NCI-H748 (cell line): ENCODE measurements at regions not wholly inside any gene's neighbourhood (a gene's known extent, or its start where the extent isn't known, plus 50 kb on each side); places are given as distances from the start of the nearest gene placed in this dataset.

Experiments
- DNase-seq: peaks from one replicate; lab custom pipeline; 2025; ENCODE audit not compliant: unreplicated experiment; lab: John Stamatoyannopoulos, UW

DNA sequence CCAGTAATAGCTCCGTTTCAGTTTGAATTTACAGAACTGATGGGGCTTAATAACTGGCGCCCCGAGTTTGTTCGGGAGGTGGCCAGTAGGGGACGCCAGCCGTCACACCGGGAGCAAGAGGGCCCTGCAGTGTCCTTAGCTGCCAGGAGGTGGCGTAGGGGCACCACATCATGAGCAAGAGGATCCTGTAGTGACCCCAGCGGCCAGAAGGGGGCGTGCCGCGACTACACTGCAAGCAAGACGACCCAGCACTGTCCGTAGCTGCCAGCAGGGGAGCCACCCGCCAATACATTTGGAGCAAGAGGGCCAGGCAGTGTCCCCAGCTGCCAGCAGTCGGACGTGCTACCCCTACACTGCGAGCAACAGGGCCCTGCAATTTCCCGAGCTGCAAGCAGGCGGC, 663.7 kb upstream of the B3GAT1 start:
- no peak for DNase-seq

DNA sequence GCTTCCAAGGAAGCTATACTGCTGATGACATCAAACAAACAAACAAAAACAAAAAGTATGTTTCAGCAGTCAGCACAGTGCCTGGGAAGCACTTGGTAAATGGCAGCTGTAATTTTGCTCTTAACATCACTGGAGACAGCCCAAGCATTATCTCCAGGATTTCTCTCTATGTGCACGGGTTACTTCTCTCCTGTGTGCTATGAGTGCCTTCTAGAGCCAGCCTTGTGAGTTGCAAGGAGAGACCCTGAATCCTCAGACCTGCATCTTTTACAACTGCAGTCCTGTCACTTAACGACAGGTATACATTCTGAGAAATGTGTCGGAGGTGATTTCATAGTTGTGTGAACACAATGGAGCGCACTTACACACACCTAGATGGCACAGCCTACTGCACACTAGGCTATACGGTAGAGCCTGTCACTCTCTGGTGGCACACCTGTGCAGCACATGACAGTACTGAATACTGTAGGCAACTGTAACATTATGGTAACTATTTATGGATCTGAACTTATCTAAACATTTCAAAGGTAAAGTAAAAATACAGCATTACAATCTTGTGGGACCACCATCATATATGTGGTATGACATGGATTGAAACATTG, 662.5 kb upstream of the B3GAT1 start:
- DNase-seq: peak; percentile 38

DNA sequence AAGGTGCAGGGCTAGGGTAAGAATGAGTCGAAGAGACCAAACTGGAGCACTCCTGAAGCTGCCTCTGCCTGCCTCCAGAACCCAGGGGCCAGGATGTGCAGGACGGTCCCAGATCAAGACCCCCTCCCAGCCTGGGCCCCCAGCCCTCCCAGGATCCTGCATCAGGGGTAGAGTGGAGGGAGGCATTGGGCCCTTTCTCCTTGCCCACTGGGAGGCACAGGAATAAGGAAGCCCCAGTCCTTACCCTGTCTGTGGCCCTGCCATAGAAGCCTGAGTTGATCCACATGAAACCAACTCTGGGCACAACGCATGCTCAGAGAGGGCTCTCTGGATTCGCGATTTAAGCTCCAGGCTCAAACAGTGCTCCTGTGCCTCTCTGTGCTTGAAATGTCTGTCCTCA, 661.8 kb upstream of the B3GAT1 start:
- DNase-seq: no peak

DNA sequence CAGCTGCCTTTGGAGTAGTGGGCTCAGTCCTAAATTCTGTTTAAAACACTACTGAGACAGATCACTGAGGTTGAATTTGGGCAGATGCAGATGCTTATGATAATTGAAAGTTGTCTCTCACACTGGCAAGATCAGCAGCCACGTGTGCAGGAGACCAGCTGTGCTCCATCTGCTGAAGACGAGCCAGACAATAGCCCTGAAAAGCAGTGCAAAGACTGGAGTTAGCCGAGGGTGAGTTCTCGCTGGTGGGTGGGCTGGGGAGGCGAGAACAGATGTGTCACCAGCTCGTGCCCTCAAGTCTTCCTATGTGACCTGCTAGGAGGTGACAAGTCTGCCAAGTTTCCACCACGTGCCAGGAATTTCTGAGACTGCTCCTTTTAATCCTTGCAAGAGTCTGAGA, 661.3 kb upstream of the B3GAT1 start:
- DNase-seq: no peak

DNA sequence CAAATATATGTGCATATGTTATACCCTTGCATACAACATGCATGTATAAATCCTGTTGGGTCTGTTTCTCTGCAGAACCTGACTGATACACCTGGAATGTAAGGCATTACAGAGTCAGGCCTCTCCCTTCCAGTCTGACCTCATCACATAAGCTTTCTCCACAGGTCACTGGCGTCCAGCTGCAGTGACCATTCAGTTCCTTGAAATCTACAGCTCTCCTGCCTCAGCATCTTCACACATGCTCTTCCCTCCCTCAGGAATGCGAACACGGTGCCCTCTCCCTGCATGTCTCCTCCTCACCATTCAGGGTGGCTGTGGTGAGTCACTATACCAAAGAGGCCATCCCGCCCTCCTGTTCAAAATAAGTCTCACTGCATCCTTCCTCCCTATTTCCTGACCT, 657.8 kb upstream of the B3GAT1 start:
- no peak for DNase-seq

DNA sequence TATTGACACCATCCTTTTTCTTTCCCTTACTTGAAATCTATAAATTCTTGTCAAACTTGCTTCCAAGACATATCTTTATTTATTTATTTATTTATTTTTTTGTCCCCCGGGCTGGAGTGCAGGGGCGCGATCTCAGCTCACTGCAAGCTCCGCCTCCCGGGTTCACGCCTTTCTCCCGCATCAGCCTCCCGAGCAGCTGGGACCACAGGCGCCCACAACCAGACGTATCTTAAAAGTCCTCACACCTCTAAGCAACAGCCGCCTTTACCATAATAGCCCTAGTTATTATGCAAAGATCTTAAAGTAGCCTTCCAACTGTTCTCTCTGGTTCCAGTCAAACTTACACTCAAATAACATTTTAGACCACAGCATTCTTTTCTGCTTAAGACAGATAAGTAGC, 657.0 kb upstream of the B3GAT1 start:
- DNase-seq: no peak

DNA sequence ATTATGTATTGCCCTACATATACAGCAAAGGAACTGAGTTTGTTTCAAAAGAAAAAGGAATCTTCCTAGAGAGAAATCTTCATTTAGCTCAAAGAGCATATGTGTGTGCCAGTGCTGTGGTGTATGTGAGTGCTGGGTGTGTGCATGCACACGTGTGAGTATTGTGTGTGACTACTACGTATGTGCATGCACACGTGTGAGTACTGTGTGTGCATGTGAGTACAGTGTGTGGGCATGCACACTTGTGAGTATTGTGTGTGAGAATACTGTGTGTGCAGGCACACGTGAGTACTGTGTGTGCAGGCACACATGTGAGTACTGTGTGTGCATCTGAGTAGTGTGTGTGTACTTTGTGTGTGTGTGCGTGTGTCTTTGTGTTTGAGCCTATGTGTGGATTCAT, 651.0 kb upstream of the B3GAT1 start:
- DNase-seq: no peak

DNA sequence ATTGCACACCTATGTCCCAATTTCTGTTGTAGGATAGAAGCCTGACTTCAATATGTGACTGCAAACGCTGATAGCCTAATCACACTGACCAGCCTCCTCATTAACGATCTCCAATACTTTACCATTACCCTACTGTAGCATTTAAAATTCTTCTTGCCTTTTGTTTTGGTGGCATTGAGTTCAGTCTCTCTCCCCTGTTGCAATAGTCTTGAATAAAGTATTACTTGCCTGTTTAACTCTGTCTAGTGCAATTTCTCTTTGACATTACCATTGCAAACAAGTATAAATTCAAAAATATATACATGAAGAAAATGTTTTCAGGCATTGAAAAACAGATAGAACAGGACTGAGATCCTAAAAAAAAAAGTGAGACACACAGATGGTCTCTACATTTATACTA, 649.1 kb upstream of the B3GAT1 start:
- DNase-seq: no peak

DNA sequence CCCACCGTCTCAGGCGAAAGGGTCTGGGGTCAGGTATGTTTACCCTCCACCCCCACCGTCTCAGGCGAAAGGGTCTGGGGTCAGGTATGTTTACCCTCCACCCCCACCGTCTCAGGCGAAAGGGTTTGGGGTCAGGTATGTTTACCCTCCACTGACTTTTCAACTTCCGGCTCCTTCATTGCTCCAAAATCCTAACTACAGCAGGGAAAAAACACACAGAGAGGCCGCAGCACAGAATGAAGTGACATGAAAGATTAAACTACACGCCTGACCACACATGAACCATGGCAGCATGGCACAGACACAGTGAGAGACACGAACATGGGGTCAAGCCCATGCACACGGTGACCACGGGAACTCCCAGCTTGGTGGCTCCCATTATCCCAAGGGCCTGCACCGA, 634.9 kb upstream of the B3GAT1 start:
- DNase-seq: no peak

DNA sequence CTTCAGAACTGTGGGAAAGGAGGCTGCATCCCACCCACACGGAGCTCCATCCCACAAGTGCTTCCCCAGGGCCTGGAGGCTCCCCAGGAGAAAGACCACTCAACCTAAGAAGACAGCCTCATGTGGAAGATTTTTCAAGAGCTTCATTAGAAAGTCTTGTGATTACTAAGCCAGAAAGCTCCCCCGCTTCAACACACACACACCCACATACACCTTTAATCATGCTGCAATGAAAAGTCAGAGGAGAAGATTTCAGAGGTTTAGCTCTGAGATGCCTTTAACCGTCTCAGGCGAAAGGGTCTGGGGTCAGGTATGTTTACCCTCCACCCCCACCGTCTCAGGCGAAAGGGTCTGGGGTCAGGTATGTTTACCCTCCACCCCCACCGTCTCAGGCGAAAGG, 634.5 kb upstream of the B3GAT1 start:
- no peak for DNase-seq

DNA sequence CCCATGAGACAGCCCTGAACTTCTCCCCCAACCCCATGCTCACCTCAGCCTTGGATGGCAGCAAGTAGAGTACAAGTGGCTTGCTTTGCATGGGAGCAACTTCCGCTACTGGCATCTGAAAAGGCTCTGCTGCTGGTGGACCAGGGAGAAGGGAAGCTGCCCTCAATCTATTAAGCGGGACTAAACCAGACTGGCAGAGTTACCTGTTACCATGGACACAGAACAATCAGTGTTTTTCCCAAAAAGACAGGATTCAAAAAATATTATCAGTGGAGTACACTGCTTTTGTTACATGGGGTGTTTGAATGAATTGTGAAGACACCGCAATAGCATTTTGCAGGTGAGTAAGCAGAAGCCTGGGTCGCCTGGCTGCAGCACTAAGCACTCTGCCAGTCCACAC, 631.4 kb upstream of the B3GAT1 start:
- no peak for DNase-seq

DNA sequence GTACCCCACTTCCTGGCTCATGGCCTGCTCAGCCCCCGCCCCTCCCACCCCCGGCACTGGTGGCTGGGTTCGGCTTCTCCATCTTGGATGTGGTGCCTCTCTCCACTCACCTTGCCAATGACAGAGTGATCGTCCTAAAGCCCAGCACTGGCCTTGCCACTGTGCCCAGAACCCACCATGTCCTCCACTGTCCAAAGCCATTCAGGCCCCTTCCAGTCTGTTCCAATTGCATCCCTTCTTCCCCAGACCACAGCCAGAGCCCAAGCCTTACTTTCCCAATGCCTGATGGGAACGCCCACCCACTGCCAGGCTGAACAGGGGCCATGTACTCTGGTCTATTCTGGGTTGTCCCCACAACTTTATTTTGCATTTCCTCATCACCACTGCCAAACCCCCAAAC, 625.8 kb upstream of the B3GAT1 start:
- no peak for DNase-seq

DNA sequence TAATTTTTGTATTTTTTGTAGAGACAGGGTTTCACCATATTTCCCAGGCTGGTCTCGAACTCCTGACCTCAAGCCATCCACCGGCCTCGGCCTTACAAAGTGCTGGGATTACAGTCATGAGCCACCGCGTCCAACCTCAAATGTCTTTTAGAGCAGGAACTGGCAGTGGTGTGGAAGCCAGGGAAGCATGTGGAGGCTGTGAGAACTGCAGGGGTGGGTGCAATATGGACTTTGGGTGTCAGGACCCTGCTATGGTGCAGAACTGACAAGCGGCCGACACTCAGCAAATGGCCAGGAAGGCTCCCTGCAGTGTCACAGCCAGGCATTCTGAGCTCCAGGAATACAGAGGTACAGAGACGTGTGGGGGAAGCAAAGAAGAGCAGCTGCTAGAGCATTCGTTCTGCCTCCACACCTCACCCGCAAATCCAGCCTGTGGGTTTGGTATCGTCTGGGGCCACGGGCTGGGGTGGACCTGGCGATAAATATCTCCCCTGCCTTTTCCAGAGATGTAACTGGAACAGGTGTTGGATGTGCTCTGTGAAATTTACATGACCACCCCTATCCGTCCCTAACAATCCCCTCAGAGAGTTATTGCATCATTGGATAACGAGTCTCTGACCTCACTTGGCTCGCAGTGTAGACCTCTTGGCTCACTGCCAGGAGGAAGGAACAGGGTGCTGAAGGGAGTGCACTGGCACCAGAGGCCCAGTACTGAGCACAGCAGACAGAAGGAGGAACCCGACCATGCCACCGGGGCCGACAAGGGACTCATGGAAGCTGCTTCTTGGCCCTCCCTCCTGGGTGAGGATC, 624.7 kb upstream of the B3GAT1 start:
- no peak for DNase-seq

DNA sequence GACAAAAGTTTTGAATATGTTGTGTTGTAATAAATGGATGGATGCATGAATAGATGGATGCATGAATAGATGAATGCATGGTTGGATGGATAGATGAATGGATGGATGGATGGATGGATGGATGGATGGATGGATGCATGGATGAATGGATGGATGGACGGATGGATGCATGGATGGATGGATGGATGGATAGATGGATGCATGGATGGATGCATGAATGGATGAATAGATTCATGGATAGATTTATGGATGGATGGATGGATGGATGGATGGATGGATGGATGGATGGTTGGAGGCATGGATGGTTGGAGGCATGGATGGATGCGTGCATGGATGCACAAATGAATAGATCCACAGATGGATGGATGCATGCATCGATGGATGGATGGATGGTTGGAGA, 623.2 kb upstream of the B3GAT1 start:
- DNase-seq: no peak

DNA sequence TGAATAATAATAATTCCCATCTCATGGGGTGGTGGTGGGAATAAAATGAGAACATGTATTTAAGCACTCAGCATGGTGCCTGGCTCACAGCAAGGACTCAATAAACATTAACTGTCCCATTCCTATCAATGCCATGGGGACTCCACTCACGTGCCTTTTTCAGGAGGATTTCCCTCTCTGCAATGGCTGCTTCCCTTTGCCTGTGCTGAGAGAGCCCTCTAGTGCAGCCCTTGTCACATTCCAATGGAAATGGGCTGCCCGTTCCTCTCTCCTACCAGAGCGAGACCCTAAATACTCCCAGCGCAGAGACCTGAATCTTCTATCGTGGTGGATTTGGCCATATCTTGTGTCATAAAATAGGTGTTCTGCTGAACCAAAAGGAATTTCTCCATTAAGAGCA, 621.5 kb upstream of the B3GAT1 start:
- peak; percentile 1 for DNase-seq

DNA sequence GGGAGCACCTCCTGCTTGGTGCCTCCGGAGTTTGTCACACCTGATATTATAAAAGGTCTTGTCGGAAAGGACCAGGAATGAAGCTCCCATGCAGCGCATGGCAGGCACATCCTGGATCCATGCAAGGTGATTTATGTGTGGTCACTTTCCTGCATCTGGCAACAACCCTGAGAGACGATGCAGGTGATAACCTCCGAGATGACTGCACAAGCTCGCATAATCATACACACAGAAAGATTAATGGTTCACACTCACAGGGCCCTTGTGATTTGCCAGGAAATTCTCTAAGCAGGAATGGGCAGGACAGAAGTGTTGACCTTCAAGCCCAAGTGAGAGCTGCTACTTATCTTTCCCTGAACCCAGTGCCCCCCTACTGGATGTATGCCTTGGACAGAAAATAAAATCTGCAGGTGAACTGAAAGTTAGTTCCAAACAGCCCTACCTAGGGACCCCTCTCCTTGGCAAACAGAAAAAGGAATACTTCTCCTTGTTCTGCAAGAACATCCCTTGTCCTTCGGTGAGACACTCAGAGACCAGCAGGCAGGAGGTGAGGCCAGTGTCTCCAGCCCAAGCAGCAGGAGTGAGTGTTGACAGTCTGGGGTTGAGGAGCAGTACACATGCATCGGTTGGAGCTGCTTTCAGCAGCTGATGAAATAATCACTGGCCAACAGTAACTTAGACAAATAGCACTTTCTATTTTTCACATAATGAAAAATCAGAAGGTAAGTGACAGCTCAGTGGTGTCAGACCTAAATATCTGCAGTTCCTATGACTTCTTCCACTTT, 619.4 kb upstream of the B3GAT1 start:
- no peak for DNase-seq

DNA sequence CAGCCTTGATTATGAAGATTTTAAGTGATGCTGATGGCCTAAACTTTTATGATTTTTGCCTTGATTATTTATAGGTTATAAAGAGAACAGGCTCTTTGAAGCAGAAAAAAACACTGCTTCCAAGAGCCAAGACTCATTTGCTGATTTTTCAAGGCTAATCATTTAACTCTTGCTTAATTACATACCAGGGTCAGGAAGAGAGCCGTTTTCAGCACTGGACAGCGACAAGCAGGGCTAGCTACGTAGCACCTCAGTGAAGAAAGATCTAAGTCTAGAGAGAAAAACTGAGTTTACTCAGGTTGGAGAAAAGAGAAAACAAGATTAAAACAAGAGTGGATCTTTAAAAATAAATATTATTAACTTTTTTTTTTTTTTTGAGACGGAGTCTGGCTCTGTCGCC, 615.4 kb upstream of the B3GAT1 start:
- no peak for DNase-seq

DNA sequence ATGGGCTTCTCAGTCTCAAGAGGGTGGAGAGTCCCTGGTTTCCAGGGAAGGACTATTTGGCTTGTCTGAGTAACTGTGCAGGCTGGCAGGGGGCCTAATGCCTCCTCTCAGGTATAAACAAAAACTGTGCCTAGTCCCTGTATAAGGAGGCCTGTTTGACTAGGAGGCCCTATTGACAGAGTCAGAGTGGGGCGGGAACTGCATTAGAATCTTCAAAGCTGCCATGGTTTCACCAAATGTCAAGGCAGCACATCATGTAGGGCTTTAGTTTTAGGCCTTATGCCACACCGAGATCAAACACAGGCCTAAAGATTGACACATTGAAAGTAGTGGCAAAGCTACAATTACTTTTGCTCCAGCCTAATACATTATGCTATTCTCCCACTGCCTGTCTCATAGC, 611.5 kb upstream of the B3GAT1 start:
- no peak for DNase-seq

DNA sequence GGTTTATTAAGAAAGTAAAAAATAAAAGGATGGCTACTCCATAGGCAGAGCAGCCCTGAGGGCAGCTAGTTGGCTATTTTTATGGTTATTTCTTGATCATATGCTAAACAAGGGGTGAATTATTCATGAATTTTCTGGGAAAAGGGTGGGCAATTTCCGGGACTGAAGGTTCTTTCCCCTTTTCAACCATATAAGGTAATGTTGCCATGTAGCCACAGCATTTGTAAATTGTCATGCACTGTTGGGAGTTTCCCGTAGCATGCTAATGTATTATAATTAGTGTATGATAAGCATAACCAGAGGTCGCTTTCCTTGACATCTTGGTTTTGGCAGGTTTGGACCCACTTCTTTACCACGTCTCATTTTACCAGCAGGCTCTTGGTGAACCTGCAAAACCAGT, 610.4 kb upstream of the B3GAT1 start:
- no peak for DNase-seq

DNA sequence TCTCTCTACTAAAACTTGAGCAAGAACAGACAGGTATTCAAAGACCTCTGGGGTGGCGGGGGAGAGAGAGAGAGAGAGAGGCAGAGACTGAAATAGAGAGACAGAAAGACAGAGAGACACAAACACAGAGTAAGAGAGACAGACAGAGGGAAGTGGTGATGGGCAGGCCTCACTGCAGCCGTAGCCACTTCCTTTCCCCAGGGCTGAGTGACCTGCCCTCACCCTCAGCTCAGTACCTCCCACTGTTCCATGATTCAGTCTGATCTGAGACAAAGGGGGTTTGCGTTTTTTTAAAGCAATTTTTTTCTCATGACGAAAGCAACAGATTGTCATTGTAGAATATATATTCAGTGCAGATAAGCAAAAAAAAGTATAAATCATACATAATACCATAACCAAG, 607.9 kb upstream of the B3GAT1 start:
- no peak for DNase-seq

DNA sequence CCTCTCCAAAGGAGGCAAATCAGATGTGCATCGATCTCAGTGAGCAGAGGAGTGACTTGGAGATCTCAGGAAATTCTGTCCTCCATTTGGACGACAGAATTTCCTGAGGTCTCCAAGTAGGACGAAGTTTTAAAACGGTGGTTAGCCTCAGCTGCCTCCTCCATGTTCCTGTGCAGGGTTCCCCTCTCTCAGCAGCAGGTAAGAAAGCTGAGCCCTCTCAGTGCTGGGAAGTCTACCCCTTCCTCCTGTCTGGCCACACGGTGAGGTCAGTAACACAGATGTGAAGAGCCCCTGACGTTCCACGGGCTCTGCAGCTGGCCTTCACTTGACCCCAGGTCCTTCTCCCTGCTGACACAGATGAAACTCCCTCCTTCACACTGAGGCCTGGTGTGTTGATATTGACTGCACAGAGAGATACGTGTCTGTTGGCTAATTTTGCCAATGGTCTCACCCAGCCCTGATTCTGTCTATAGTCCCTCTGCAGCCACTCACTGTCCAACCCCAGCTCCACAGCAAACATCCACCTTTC, 607.4 kb upstream of the B3GAT1 start:
- DNase-seq: no peak

DNA sequence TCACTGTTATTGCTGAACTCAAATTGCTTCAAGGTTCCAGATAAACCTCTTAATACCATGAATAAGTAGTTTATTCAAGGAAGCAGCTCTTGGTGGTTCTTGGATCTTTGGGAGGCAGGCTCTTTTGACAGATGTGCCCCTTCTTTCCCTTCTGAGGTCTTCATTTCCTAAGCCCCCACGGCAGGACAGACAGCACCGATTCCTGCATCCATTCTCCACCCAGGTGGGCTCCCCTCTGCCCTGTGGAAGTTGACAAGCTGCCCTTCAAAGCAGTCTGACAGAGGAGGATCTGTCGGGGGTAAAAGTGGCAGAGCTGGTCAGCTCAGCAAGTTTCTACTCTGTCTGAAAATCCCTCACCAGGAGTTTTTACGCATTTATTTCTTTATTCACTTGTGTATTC, 605.3 kb upstream of the B3GAT1 start:
- DNase-seq: no peak
